GM10266 (cell line): ENCODE measurements at regions not wholly inside any gene's neighbourhood (a gene's known extent, or its start where the extent isn't known, plus 50 kb on each side); places are given as distances from the start of the nearest gene placed in this dataset.

ENCODE experiments used
- DNase-seq: peaks from one replicate; pipeline ENCODE4 v3.0.0; 2012; ENCODE audit errors: extremely low spot score
- CTCF ChIP-seq: IDR thresholded peaks from 2 replicates; pipeline ENCODE4 v1.5.1; 2012; ENCODE audit warnings: mild to moderate bottlenecking, low read depth; ENCODE audit not compliant: control insufficient read depth, insufficient read depth; ENCODE audit errors: missing control alignments

GRCh38 chr14:37903343-37904191, 304.1 kb upstream of the SSTR1 start:
- TF ChIP-seq CTCF, result peak; percentile 39
- peak; percentile 10 for DNase-seq

- TF ChIP-seq CTCF, result no peak
- DNase-seq, result no peak
These were observed 283.1 kb upstream of the SSTR1 start for GRCh38 chr14:37924622-37925021.

GRCh38 chr14:37932008-37932407, 275.7 kb upstream of the SSTR1 start:
- TF ChIP-seq CTCF, result no peak
- DNase-seq, result no peak

- DNase-seq, result no peak
- no peak for TF ChIP-seq CTCF
These were observed 275.2 kb upstream of the SSTR1 start for GRCh38 chr14:37932481-37932880.

- no peak for TF ChIP-seq CTCF
- no peak for DNase-seq
These were observed 270.7 kb upstream of the SSTR1 start for GRCh38 chr14:37936971-37937370.

GRCh38 chr14:37939442-37940028, 268.2 kb upstream of the SSTR1 start:
- TF ChIP-seq CTCF, result no peak
- no peak for DNase-seq

GRCh38 chr14:37945959-37946358, 261.7 kb upstream of the SSTR1 start:
- DNase-seq, result no peak
- TF ChIP-seq CTCF, result no peak
